ENCODE measurements at regions not wholly inside any gene's neighbourhood (a gene's known extent, or its start where the extent isn't known, plus 50 kb on each side); places are given as distances from the start of the nearest gene placed in this dataset.

- no peak for TF ChIP-seq POLR2A (IDR thresholded peaks at IDR 0.05; ENCODE audit: low read length)
- TF ChIP-seq GATA1 (IDR thresholded peaks at IDR 0.05; ENCODE audit: low read depth, low read length): no peak
Measured at GRCh38 chr5:85453026-85453349, 1068.3 kb upstream of the EDIL3 start.

Data from erythroblast (primary cell).